Nephron progenitor cell (in vitro differentiated cells): ENCODE measurements at regions not wholly inside any gene's neighbourhood (a gene's known extent, or its start where the extent isn't known, plus 50 kb on each side); places are given as distances from the start of the nearest gene placed in this dataset.
A peak's percentile ranks its signal among the peaks of the same experiment; 100 is the strongest.

Experiments
- DNase-seq: peaks from one replicate; pipeline ENCODE4 v3.0.0; 2021
- H3K27ac Mint-ChIP-seq: 2 replicates; pipeline ENCODE4 v1.8.0; 2021; ENCODE audit warnings: mild to moderate bottlenecking, moderate library complexity, mixed read lengths
- H3K27me3 Mint-ChIP-seq: 2 replicates; pipeline ENCODE4 v1.8.0; 2021; ENCODE audit warnings: mild to moderate bottlenecking, low read depth, mixed read lengths; ENCODE audit not compliant: poor library complexity
- H3K36me3 Mint-ChIP-seq: 2 replicates; pipeline ENCODE4 v1.8.0; 2021; ENCODE audit warnings: low read depth, mixed read lengths
- H3K4me1 Mint-ChIP-seq: 2 replicates; pipeline ENCODE4 v1.8.0; 2021; ENCODE audit warnings: mixed read lengths
- H3K4me3 Mint-ChIP-seq: 2 replicates; pipeline ENCODE4 v1.8.0; 2021; ENCODE audit warnings: mild to moderate bottlenecking, moderate library complexity, mixed read lengths
- H3K9me3 Mint-ChIP-seq: 2 replicates; pipeline ENCODE4 v1.8.0; 2021; ENCODE audit warnings: mild to moderate bottlenecking, moderate library complexity, mixed read lengths
- CTCF ChIP-seq: fragments of 200-600 bp; sonication (generic); IDR thresholded peaks from 2 replicates; pipeline ENCODE4 v1.5.0; 2021; ENCODE audit warnings: antibody characterized with exemption

- no peak for TF ChIP-seq CTCF
- Mint-ChIP-seq H3K27me3 (no peaks in the 10 kb centered on the region), H3K36me3 (no peaks in the 10 kb centered on the region), H3K4me1 (peaks cover 23% of the 10 kb centered on the region), H3K27ac (peak overlapping the region; percentile 1), H3K4me3 (no peak overlapping the region), H3K9me3 (no peaks in the 10 kb centered on the region)
- DNase-seq = no peak
Measured at GRCh38 chr9:103899866-103900265, 194.2 kb upstream of the SMC2 start.

GRCh38 chr9:103900466-103900865 is 193.6 kb upstream of the SMC2 start:
- H3K27ac Mint-ChIP-seq = no peak overlapping the region
- no peak for DNase-seq
- H3K27me3 Mint-ChIP-seq = no peaks in the 10 kb centered on the region
- peaks cover 23% of the 10 kb centered on the region for H3K4me1 Mint-ChIP-seq
- H3K9me3 Mint-ChIP-seq = no peaks in the 10 kb centered on the region
- H3K4me3 Mint-ChIP-seq = no peak overlapping the region
- no peaks in the 10 kb centered on the region for H3K36me3 Mint-ChIP-seq
- no peak for TF ChIP-seq CTCF

- Mint-ChIP-seq H3K4me3 (no peak overlapping the region), H3K4me1 (peaks cover 23% of the 10 kb centered on the region), H3K27ac (peak overlapping the region; percentile 91), H3K36me3 (no peaks in the 10 kb centered on the region), H3K27me3 (no peaks in the 10 kb centered on the region), H3K9me3 (no peaks in the 10 kb centered on the region)
- DNase-seq = no peak
- TF ChIP-seq CTCF = no peak
Measured at GRCh38 chr9:103902263-103902662, 191.8 kb upstream of the SMC2 start.

- Mint-ChIP-seq H3K27ac (no peak overlapping the region), H3K36me3 (no peaks in the 10 kb centered on the region), H3K9me3 (no peaks in the 10 kb centered on the region), H3K4me3 (no peak overlapping the region), H3K27me3 (no peaks in the 10 kb centered on the region), H3K4me1 (peaks cover 23% of the 10 kb centered on the region)
- no peak for TF ChIP-seq CTCF
- no peak for DNase-seq
Measured at GRCh38 chr9:103904242-103904641, 189.9 kb upstream of the SMC2 start.

GRCh38 chr9:103913899-103914298 is 180.2 kb upstream of the SMC2 start:
- Mint-ChIP-seq H3K27ac (no peak overlapping the region), H3K9me3 (no peaks in the 10 kb centered on the region), H3K4me1 (no peaks in the 10 kb centered on the region), H3K4me3 (no peak overlapping the region), H3K27me3 (no peaks in the 10 kb centered on the region), H3K36me3 (no peaks in the 10 kb centered on the region)
- DNase-seq = no peak
- TF ChIP-seq CTCF = no peak

GRCh38 chr9:103919605-103920209 is 174.4 kb upstream of the SMC2 start:
- TF ChIP-seq CTCF = no peak
- Mint-ChIP-seq H3K27me3 (peaks cover 6% of the 10 kb centered on the region), H3K9me3 (no peaks in the 10 kb centered on the region), H3K27ac (peak overlapping the region; percentile 77), H3K36me3 (no peaks in the 10 kb centered on the region), H3K4me3 (no peak overlapping the region), H3K4me1 (no peaks in the 10 kb centered on the region)
- DNase-seq = no peak
